Ectodermal cell (in vitro differentiated cells): ENCODE measurements at regions not wholly inside any gene's neighbourhood (a gene's known extent, or its start where the extent isn't known, plus 50 kb on each side); places are given as distances from the start of the nearest gene placed in this dataset.
A peak's percentile ranks its signal among the peaks of the same experiment; 100 is the strongest.

Experiments
- H3K27ac ChIP-seq: 2 replicates; pipeline ENCODE4 v1.7.0; 2013; ENCODE audit warnings: mild to moderate bottlenecking, low read depth, low read length; ENCODE audit not compliant: insufficient read depth, poor library complexity, severe bottlenecking
- H3K27me3 ChIP-seq: 2 replicates; pipeline ENCODE4 v1.7.0; 2013; ENCODE audit warnings: mild to moderate bottlenecking, low read length; ENCODE audit not compliant: insufficient read depth, control insufficient read depth, poor library complexity, severe bottlenecking
- H3K36me3 ChIP-seq: one replicate; pipeline ENCODE4 v1.7.0; 2013; ENCODE audit warnings: low read length; ENCODE audit not compliant: control insufficient read depth, insufficient read depth
- H3K4me1 ChIP-seq: one replicate; pipeline ENCODE4 v1.7.0; 2013; ENCODE audit warnings: low read length; ENCODE audit not compliant: control insufficient read depth, insufficient read depth
- H3K4me3 ChIP-seq: 2 replicates; pipeline ENCODE4 v1.7.0; 2013; ENCODE audit warnings: low read depth, low read length, control low read depth; ENCODE audit not compliant: insufficient read depth
- H3K9me3 ChIP-seq: 2 replicates; pipeline ENCODE4 v1.7.0; 2013; ENCODE audit warnings: mild to moderate bottlenecking, low read length, moderate library complexity; ENCODE audit not compliant: control insufficient read depth
- WGBS, 2 experiments: methylation state at CpG; one replicate each; pipeline ENCODE4 v1.1.7; 2013; ENCODE audit warnings: missing lambda C conversion rate in 2 of 2; 5-methylcytosine and 5-hydroxymethylcytosine counted together

DNA sequence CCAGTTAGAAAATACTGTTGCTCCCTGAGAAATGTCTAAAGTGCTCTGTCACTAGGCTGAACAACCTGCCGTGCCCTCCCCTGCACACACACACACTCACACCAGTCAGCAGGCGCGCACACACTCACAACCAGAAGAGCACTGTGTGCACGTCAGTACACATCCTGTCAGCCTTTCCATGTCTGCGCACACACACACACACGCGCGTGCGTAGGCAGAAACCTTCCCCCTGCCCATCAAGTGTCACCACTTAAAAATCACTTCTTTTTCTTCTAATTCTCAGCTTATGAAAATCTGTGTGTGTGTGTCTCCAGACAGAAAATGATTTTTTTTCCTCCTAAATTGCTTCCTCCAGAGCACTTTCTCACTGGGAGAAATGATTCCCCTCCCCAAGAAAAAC is 100.3 kb downstream of the EDN3 start:
- Histone ChIP-seq H3K27ac (no peak overlapping the region), H3K9me3 (no peaks in the 10 kb centered on the region), H3K27me3 (peaks cover 10% of the 10 kb centered on the region), H3K4me3 (no peak overlapping the region), H3K36me3 (no peaks in the 10 kb centered on the region), H3K4me1 (peaks cover 42% of the 10 kb centered on the region)
- WGBS, 2 experiments: 80 to 95% methylated on average over 9 of the region's 9 CpGs

DNA sequence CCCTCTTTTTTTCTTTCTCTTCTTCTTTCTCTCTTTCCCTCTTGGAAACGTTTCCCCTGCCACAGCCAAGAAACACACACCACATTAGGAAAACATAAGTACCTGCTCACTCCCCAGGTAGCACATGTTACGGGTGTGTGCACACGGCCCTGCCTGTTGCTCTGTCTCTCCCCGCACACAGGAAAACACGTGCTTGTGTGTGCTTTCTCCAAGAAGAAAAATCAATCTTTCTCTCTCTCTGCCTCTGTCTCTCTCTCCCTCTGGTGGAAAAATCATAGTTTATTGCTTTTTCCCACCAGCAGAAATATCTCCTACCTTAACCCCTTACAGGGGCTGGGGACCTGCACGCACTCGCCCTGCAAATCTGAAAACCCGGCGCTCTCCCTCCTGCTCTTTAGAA is 102.3 kb downstream of the EDN3 start:
- no peak overlapping the region for H3K4me3 ChIP-seq
- no peaks in the 10 kb centered on the region for H3K9me3 ChIP-seq
- no peaks in the 10 kb centered on the region for H3K36me3 ChIP-seq
- peaks cover 42% of the 10 kb centered on the region for H3K4me1 ChIP-seq
- no peak overlapping the region for H3K27ac ChIP-seq
- 58 to 63% methylated on average over 9 of the region's 9 CpGs for WGBS, 2 experiments
- peaks cover 10% of the 10 kb centered on the region for H3K27me3 ChIP-seq

GRCh38 chr20:59403261-59403961 is 103.0 kb downstream of the EDN3 start:
- H3K36me3 ChIP-seq: no peaks in the 10 kb centered on the region
- 13 to 14% methylated on average over 46 of the region's 46 CpGs for WGBS, 2 experiments
- H3K27ac ChIP-seq: no peak overlapping the region
- H3K27me3 ChIP-seq: peaks cover 10% of the 10 kb centered on the region
- H3K4me3 ChIP-seq: peak overlapping the region; percentile 31
- peaks cover 38% of the 10 kb centered on the region for H3K4me1 ChIP-seq
- no peaks in the 10 kb centered on the region for H3K9me3 ChIP-seq

DNA sequence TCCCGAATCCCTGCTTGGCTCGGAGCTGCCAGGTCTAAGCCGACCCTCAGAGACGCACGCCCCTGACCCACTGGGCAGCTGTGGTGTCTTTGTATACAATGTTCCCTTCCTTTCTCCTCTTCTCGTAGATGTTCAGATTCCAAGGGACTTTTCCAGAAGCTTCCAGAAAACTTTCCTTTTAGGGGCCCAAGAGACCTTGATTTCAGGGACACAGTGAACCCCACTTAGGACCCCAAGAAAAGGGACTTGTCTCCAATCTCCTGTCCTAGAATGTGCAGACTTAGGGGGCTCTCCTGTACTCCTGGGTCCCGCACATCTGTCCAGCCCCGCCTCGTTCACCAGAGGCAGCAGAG is 103.5 kb downstream of the EDN3 start:
- WGBS, 2 experiments: 35 to 36% methylated on average over 9 of the region's 9 CpGs
- Histone ChIP-seq H3K4me1 (peaks cover 33% of the 10 kb centered on the region), H3K9me3 (no peaks in the 10 kb centered on the region), H3K27ac (no peak overlapping the region), H3K36me3 (no peaks in the 10 kb centered on the region), H3K27me3 (peaks cover 10% of the 10 kb centered on the region), H3K4me3 (no peak overlapping the region)

DNA sequence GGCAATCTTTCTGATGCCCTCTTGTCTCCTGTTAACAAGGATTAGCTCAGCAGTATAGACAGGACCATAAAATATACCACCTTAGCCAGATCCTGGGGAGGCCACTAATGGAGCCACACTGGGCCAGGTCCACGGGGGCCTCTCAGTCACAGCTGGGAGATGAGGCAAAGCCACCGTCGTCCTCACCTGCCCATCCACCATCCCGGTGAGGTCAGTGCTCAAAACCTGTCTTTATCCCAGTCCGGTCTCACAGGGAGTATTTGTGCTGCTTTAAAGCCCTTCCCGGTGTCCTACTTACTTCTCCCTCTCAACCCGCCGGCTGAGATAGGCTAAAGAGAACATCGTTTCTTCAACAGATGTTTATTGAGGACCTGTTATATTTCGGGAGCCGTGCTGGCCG is 104.3 kb downstream of the EDN3 start:
- H3K27ac ChIP-seq: peak overlapping the region; percentile 52
- H3K36me3 ChIP-seq: no peaks in the 10 kb centered on the region
- peaks cover 26% of the 10 kb centered on the region for H3K4me1 ChIP-seq
- no peaks in the 10 kb centered on the region for H3K9me3 ChIP-seq
- H3K27me3 ChIP-seq: peaks cover 10% of the 10 kb centered on the region
- H3K4me3 ChIP-seq: no peak overlapping the region
- 55% methylated on average over 12 of the region's 12 CpGs for WGBS, 2 experiments

DNA sequence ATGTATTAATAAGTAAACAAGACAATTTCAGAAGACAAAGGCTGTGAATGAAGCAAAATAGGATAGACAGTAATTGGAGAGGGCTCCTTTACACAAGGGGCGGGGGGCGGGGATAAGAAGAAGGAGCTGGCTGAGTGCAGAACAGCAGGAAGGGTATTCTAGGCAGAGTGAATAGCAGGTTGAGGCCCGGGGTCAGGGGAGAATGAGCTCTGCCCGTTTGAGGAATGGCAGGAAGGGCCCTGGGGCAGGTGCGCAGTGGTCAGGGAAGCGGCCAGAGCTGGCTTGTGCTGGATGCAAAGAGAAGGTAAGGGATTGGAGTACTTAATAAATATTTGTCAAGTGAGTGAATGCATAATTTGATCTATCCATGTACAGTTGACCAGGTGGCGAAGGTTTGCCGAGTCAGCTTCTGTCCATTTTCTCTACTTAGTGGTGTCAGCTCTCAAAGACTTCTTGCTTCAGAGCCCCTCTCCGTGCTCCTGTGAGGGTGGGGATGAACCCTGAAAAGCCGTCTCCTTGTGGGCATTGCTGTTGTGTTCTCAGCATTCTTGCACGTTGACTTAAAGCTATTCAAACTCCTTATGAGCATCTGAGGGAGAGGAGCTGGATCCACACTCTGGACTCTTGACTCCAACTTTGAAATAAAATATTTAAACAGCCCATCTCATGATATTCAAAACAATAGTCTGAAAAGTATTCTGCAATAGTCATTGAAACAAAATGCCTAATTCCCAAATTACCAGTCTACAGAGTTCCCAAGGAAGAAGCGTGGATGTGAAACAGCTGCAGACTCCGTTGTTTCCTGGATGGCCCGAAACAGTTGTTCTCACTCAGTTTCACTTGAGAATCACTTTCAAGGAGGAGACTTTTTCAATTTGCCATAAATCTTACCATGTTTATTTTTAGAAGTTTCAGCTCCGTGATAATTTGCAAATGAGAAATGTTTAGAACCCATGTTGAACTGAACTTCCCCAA is 105.1 kb downstream of the EDN3 start:
- H3K4me1 ChIP-seq: peaks cover 26% of the 10 kb centered on the region
- H3K9me3 ChIP-seq: no peaks in the 10 kb centered on the region
- H3K27me3 ChIP-seq: peaks cover 10% of the 10 kb centered on the region
- no peak overlapping the region for H3K4me3 ChIP-seq
- 67 to 68% methylated on average over 15 of the region's 15 CpGs for WGBS, 2 experiments
- H3K27ac ChIP-seq: peak overlapping the region; percentile 52
- H3K36me3 ChIP-seq: no peaks in the 10 kb centered on the region

DNA sequence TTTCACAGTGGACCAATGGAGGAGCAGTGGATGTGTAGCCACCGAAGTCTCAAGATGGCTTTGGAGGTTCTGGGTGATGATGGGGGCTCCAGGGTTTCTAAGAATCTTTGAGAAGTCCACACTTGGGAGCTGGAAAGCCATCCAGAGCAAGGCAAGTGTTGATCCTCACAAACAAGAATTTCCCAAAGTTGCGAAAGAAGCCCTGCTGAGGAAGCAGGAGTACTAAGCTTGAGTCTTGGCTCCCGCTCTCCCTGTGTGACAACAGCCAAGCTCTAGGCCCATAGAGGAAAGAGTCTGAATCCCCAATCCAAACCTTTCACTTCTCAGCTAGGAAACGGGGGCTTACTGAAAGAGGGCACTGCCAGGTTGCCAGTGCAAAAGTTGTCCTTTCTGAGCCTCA is 106.0 kb downstream of the EDN3 start:
- 97% methylated on average over 4 of the region's 4 CpGs for WGBS, 2 experiments

GRCh38 chr20:59411170-59411569 is 110.8 kb downstream of the EDN3 start:
- Histone ChIP-seq H3K4me1 (peaks cover 16% of the 10 kb centered on the region), H3K36me3 (no peaks in the 10 kb centered on the region), H3K27ac (no peak overlapping the region), H3K4me3 (no peak overlapping the region), H3K27me3 (no peaks in the 10 kb centered on the region), H3K9me3 (no peaks in the 10 kb centered on the region)
- 87 to 89% methylated on average over 17 of the region's 17 CpGs for WGBS, 2 experiments

More for the DNA sequence above, 106.0 kb downstream of the EDN3 start:
- H3K9me3 ChIP-seq: no peaks in the 10 kb centered on the region
- peaks cover 26% of the 10 kb centered on the region for H3K4me1 ChIP-seq
- no peak overlapping the region for H3K27ac ChIP-seq
- peaks cover 10% of the 10 kb centered on the region for H3K27me3 ChIP-seq
- H3K36me3 ChIP-seq: no peaks in the 10 kb centered on the region
- no peak overlapping the region for H3K4me3 ChIP-seq

DNA sequence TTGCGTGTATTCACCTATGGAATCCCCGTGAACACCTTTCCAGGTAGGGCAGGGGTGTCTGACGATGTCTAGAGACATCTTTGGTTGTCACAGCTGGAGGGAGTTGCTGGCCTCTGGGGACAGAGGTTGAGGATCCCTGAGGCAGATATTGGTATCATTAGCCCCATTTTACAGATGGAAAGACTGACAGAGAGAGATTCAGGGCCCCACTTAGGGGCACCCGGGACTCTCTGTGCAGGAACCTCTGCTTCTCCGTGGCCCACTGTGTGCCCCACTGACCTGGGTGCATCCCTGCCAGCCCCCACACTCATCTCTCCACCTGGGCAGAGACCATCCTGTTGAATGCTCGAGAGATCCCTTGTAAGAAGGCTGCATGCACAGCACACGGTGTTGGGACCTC is 111.2 kb downstream of the EDN3 start:
- H3K9me3 ChIP-seq: no peaks in the 10 kb centered on the region
- H3K4me1 ChIP-seq: peaks cover 16% of the 10 kb centered on the region
- H3K27ac ChIP-seq: no peak overlapping the region
- no peaks in the 10 kb centered on the region for H3K36me3 ChIP-seq
- 91 to 95% methylated on average over 7 of the region's 7 CpGs for WGBS, 2 experiments
- no peaks in the 10 kb centered on the region for H3K27me3 ChIP-seq
- no peak overlapping the region for H3K4me3 ChIP-seq

GRCh38 chr20:59412181-59412580 is 111.8 kb downstream of the EDN3 start:
- Histone ChIP-seq H3K27me3 (no peaks in the 10 kb centered on the region), H3K36me3 (no peaks in the 10 kb centered on the region), H3K4me1 (peaks cover 16% of the 10 kb centered on the region), H3K27ac (peak overlapping the region; percentile 3), H3K9me3 (no peaks in the 10 kb centered on the region), H3K4me3 (no peak overlapping the region)
- 93 to 94% methylated on average over 6 of the region's 6 CpGs for WGBS, 2 experiments
